ENCODE measurements at regions not wholly inside any gene's neighbourhood (a gene's known extent, or its start where the extent isn't known, plus 50 kb on each side); places are given as distances from the start of the nearest gene placed in this dataset.

- Mint-ChIP-seq H3K27me3 (ENCODE audit: low read depth) (no peaks in the 10 kb centered on the region), H3K27ac (no peak overlapping the region), H3K9me3 (no peaks in the 10 kb centered on the region), H3K4me3 (no peak overlapping the region), H3K36me3 (no peaks in the 10 kb centered on the region), H3K4me1 (peaks cover 14% of the 10 kb centered on the region)
- ChIA-PET CTCF (interaction anchor here (2.0 kb wide), 1 partner anchor 97 kb away, joined by 15 read pairs; no protein-coding TSS in a partner anchor), POLR2A (no interaction called here)
- ATAC-seq (no peak), DNase-seq (ENCODE audit: low spot score) (no peak)
- TF ChIP-seq ZNF425 (CRISPR knock-in tag; conservative IDR thresholded peaks at IDR 0.05): no peak
- no peak for TF ChIP-seq ZSCAN18 (CRISPR knock-in tag; IDR thresholded peaks at IDR 0.05)
- TF ChIP-seq ZNF263 (CRISPR knock-in tag; IDR thresholded peaks at IDR 0.05; ENCODE audit: low read depth): no peak
- TF ChIP-seq ARID4B (CRISPR knock-in tag; IDR thresholded peaks at IDR 0.05; ENCODE audit: borderline replicate concordance): no peak
- TF ChIP-seq TEAD4 (CRISPR knock-in tag; IDR thresholded peaks at IDR 0.05): no peak
- TF ChIP-seq FOXP4 (CRISPR knock-in tag; IDR thresholded peaks at IDR 0.05): no peak
- TF ChIP-seq ZNF416 (CRISPR knock-in tag; IDR thresholded peaks at IDR 0.05): no peak
These were observed 313.1 kb upstream of the CLINT1 start for GRCh38 chr5:158172005-158172404.

- CTCF ChIA-PET: interaction anchor here (2.0 kb wide), 1 partner anchor 95 kb away, joined by 15 read pairs; no protein-coding TSS in a partner anchor
These were observed 311.6 kb upstream of the CLINT1 start for GRCh38 chr5:158170534-158170933.

More at GRCh38 chr5:158170534-158170933, 311.6 kb upstream of the CLINT1 start:
- Mint-ChIP-seq H3K4me3 (no peak overlapping the region), H3K4me1 (peaks cover 9% of the 10 kb centered on the region), H3K9me3 (no peaks in the 10 kb centered on the region), H3K27ac (no peak overlapping the region), H3K36me3 (no peaks in the 10 kb centered on the region), H3K27me3 (ENCODE audit: low read depth) (no peaks in the 10 kb centered on the region)
- POLR2A ChIA-PET: no interaction called here
- ATAC-seq (no peak), DNase-seq (ENCODE audit: low spot score) (no peak)
- no peak for TF ChIP-seq IRF1 (CRISPR knock-in tag; IDR thresholded peaks at IDR 0.05)
- TF ChIP-seq EMX1 (CRISPR knock-in tag; IDR thresholded peaks at IDR 0.05): no peak
- no peak for TF ChIP-seq SMAD3 (CRISPR knock-in tag; IDR thresholded peaks at IDR 0.05; ENCODE audit: borderline replicate concordance)
- TF ChIP-seq TEAD1 (CRISPR knock-in tag; IDR thresholded peaks at IDR 0.05): no peak
- no peak for TF ChIP-seq ZBTB43 (CRISPR knock-in tag; IDR thresholded peaks at IDR 0.05)
- no peak for TF ChIP-seq ARID4B (CRISPR knock-in tag; IDR thresholded peaks at IDR 0.05; ENCODE audit: borderline replicate concordance)

All from WTC11 (cell line).